ENCODE measurements at regions not wholly inside any gene's neighbourhood (a gene's known extent, or its start where the extent isn't known, plus 50 kb on each side); places are given as distances from the start of the nearest gene placed in this dataset.

DNA sequence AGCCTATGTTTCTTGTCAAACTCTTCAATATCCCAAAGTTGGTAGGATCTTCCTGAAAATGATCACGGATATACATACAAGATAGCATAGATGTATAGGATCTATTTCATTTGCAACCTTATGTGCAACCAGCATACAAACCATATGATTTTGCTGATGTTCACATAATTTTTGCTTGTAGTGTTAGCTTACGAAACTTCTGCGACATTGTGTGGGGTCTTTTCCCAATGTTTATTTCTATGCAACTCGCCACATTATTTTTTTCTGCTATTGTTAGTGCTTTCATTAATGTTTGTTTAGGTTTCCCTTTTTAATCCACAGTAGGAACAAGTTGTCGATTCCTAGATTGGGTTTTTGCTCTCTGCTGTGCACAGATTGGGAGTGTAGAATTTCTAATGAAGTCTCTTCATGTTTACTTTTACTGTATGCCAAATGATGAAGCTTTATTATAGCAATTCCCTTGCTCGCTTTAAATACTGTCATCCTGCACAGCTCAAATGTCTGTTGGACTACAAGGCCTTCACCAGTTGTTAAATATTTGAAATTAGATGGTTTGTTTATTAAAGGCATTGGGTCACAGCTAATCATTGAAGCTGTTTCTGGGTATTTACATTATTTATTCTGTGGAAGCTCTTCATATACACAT lies 257.6 kb upstream of the PCDH7 start:
- H3K4me3 ChIP-seq, result no peak overlapping the region
- 82 to 83% methylated on average over 6 of the region's 6 CpGs for WGBS, 2 donors
- TF ChIP-seq POLR2A (IDR thresholded peaks at IDR 0.05), result no peak
- TF ChIP-seq CTCF (IDR thresholded peaks at IDR 0.05), result no peak
- TF ChIP-seq POLR2AphosphoS5 (IDR thresholded peaks at IDR 0.05), result no peak
- TF ChIP-seq EP300 (IDR thresholded peaks at IDR 0.05), result no peak

DNA sequence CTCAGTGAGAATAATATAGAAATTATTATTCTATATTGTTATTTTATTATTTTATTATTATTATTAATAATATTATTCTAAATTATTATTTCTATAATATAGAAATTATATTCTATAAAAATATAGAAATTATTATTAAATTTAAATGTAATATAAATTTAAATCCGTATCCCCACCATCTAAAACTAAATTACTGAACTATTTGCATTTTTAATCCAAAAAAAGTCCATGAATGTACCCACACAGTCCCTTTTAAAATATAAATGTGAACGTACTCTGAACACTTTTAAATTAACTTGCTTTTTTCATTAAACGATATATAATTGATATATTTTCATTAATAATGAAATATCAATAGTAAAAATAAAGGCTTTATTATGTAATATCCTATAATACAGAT lies 248.3 kb upstream of the PCDH7 start:
- WGBS, 2 donors, result 79 to 82% methylated on average over 3 of the region's 3 CpGs
- H3K9me3 ChIP-seq, result no peaks in the 10 kb centered on the region
- H3K27ac ChIP-seq, result no peak overlapping the region
- intact Hi-C loops (cut with DNase I), result no loop called here
- no peaks in the 10 kb centered on the region for H3K4me1 ChIP-seq
- TF ChIP-seq POLR2AphosphoS5 (IDR thresholded peaks at IDR 0.05), result no peak
- TF ChIP-seq CTCF (IDR thresholded peaks at IDR 0.05), result no peak
- no peak for TF ChIP-seq POLR2A (IDR thresholded peaks at IDR 0.05)
- H3K27me3 ChIP-seq, result no peaks in the 10 kb centered on the region
- H3K36me3 ChIP-seq, result no peaks in the 10 kb centered on the region
- H3K4me3 ChIP-seq, result no peak overlapping the region
- DNase-seq, result no peak

More for the DNA sequence above, 257.6 kb upstream of the PCDH7 start:
- Histone ChIP-seq H3K9me3 (no peaks in the 10 kb centered on the region), H3K27ac (no peak overlapping the region), H3K4me1 (no peaks in the 10 kb centered on the region), H3K36me3 (no peaks in the 10 kb centered on the region), H3K27me3 (no peaks in the 10 kb centered on the region)
- intact Hi-C loops (cut with DNase I), result no loop called here
- no peak for DNase-seq

GRCh38 chr4:30473225-30473624 lies 246.9 kb upstream of the PCDH7 start:
- no peak overlapping the region for H3K27ac ChIP-seq
- no peaks in the 10 kb centered on the region for H3K9me3 ChIP-seq
- H3K4me3 ChIP-seq, result no peak overlapping the region
- TF ChIP-seq EP300 (IDR thresholded peaks at IDR 0.05) (no peak), POLR2A (IDR thresholded peaks at IDR 0.05) (no peak), CTCF (IDR thresholded peaks at IDR 0.05) (no peak), POLR2AphosphoS5 (IDR thresholded peaks at IDR 0.05) (no peak)
- no peaks in the 10 kb centered on the region for H3K4me1 ChIP-seq
- 53 to 68% methylated on average over 2 of the region's 2 CpGs for WGBS, 2 donors
- DNase-seq, result no peak
- no peaks in the 10 kb centered on the region for H3K27me3 ChIP-seq
- intact Hi-C loops (cut with DNase I), result no loop called here
- H3K36me3 ChIP-seq, result no peaks in the 10 kb centered on the region

DNA sequence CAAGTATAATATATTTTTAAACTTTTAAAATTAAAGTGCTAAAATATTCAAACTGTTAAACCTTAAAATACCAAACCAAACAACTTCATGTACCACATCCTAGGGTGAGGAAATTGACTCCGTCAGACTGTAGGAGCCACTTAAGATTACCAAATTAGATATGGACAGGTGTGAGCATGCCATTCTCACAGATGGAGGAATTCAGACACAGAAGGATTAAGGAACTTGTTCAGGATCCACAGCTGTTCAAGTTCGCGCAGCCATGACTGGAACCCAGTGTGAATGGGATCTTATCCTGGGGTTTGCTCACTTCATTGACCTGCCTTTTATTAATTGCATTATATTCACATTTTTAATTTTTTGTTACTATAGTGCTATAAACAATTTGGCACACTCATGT lies 224.9 kb upstream of the PCDH7 start:
- no peaks in the 10 kb centered on the region for H3K27me3 ChIP-seq
- no peaks in the 10 kb centered on the region for H3K9me3 ChIP-seq
- intact Hi-C loops (cut with DNase I), result no loop called here
- no peak for TF ChIP-seq POLR2AphosphoS5 (IDR thresholded peaks at IDR 0.05)
- no peak for TF ChIP-seq POLR2A (IDR thresholded peaks at IDR 0.05)
- TF ChIP-seq CTCF (IDR thresholded peaks at IDR 0.05), result no peak
- TF ChIP-seq EP300 (IDR thresholded peaks at IDR 0.05), result no peak
- DNase-seq, result no peak
- H3K4me1 ChIP-seq, result no peaks in the 10 kb centered on the region
- H3K4me3 ChIP-seq, result no peak overlapping the region
- H3K36me3 ChIP-seq, result no peaks in the 10 kb centered on the region
- WGBS, 2 donors, result 92 to 97% methylated on average over 3 of the region's 3 CpGs
- H3K27ac ChIP-seq, result no peak overlapping the region
